Ureter (tissue), 1 donor: ENCODE measurements at regions not wholly inside any gene's neighbourhood (a gene's known extent, or its start where the extent isn't known, plus 50 kb on each side); places are given as distances from the start of the nearest gene placed in this dataset.
A peak's percentile ranks its signal among the peaks of the same experiment; 100 is the strongest.
"Not testable (repeated sequence)": the region's sequence is repeated elsewhere in the genome, so short reads cannot be mapped to it uniquely, and the experiment has no call there.

Experiments used
- DNase-seq: peaks from one replicate; pipeline ENCODE4 v3.0.0-alpha.2; 2020; ENCODE audit warnings: low spot score
- donor health status: DM: yes; HTN: yes; CAD: no.

DNA sequence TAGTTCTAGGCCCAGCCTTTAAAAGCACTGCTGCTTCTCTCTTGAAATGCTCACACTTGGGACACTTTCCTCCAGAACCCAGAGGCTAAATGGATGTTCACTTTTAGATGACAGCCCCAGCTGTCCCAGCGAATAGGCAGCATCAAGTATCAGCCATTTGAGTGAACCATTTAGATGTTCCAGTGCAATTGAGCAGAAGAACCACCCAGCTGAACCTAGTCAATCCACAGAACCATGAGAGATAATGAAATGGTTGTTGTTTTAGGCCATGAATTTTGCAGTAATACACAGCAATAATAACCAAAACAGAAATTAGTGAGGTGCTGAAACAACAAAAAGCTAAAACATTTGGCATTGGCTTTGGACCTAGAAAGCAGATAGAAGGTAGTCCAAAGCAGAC is 273.9 kb downstream of the ETV1 start:
- DNase-seq = no peak

DNA sequence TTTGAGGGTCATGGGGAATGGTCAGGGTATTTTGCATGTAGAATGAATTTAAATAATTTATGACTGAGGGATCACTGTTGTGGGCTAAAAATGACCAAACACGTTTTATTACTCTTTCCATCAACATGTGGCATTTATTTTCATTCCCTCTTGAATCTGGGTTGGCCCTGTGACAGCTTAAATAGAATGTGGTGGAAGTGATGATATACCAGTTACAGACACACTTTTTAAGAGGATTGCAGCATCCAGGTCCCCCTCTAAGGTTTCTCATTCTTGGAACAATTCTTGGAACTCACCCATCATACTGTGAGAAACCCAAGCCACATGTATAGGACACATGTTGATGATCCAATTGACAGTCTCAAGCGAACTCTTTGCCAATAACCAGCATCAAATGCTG is 272.4 kb downstream of the ETV1 start:
- DNase-seq = no peak

DNA sequence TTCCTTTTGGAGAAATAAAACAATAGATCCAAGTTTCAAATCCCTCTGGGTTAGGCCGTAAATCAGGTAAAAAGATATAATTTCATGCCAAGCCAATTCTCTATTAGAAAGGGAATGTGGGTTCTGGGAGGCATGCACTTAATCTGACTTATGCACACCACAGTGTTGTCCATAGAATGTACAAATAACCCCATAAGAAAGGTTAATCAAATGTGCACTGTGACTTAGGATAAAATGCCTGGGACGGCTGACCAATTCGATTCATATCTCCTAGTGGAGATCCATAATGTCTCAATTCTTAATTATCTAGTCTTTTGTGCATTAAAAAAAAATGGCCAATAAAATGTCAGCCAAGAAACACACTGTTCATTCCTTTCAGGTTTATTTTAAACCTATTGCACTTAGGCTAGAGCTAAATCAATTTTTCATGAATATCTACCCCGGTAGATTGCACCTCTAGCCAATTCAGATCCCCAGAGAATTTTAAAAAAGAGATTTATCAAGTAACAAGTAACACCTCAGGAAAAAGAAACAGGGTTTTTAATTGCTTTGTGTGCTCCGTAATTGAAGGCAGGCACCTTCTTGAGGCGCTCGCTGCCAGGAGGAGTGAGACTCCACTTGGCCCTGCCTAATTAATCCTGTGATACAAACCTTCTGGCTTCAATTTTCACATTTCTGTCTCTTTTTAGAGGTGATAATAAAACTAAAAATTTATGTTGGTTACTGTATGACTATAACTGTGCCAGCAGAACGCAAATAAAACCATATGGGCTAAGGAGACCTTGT is 265.1 kb downstream of the ETV1 start:
- DNase-seq = no peak

GRCh38 chr7:13724977-13725566 is 264.4 kb downstream of the ETV1 start:
- DNase-seq = no peak

- no peak for DNase-seq
Observed at GRCh38 chr7:13725591-13725990, 263.9 kb downstream of the ETV1 start.

DNA sequence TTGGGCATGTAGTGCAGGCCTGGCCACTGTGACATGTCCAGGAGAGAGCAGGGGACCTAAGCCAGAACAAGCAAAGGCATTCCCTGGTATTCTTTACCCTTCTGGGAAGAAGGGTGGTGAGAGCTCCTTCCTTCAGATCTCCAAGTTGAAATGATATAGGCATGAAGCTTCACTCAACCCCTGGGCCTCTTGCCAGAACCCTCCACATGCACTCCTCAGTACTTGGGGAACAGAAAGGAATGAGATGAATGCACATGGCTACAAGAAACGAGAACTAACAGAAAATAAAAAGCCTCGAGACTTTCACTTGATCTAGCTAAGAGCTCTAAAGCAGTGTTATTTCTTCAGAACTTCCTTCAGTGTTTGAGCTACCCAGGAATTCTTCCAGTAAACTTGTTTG is 262.2 kb downstream of the ETV1 start:
- no peak for DNase-seq

DNA sequence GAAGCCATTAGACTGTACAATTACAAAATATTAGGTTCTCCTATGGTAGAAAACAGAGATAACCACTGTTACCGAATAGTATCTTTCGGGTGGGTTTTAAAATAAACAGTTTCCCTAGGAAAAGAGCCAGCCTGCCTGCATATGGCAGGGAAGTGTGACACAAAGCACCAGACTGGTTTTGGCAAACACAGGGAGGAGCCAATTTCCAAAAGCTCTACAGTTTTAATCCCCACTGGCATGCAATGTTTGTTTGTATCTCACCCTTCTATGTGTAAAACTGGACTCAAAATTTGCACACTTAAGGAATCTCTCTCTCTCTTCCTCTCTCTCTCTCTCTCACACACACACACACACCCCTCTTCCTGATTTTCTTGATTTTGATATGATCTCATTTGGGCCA is 261.7 kb downstream of the ETV1 start:
- no peak for DNase-seq

- DNase-seq = not testable (repeated sequence)
Observed at GRCh38 chr7:13728430-13728829, 261.0 kb downstream of the ETV1 start.

DNA sequence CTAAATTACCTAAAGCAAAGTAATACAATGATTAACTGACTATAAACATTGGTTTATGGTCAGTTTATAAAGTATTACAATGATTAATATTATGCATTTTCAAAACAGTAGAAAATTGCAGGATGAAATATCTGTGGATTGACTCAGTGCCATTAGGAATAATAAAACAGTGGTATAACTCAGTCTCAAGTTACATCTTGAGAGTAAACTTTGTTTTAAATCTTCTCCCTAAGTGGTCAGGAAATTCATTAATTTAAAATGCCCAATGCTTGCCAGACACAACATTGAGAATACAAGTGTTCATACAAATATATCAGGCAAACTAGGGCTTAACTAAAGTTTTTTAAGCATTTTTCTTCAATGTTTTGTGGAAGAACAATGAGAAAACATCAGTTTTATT is 257.8 kb downstream of the ETV1 start:
- DNase-seq = no peak

DNA sequence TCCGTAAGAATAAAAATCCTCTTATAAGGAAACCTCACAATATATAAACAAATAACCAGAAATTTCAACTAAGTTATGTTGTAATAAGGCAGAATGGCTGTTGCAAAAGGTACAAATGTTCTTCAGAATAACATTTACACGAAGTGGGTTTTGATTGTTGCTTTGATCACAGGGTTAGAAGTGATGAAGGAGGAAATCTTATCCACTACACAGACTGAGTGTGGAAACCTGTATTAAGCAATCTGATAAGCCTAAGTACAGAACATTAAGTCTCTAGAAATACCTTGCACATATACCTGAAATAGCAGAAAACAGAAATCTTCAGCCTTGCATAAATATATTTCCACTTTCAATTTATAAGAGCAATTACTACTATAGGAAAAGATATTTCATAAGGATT is 251.9 kb downstream of the ETV1 start:
- DNase-seq = no peak

DNA sequence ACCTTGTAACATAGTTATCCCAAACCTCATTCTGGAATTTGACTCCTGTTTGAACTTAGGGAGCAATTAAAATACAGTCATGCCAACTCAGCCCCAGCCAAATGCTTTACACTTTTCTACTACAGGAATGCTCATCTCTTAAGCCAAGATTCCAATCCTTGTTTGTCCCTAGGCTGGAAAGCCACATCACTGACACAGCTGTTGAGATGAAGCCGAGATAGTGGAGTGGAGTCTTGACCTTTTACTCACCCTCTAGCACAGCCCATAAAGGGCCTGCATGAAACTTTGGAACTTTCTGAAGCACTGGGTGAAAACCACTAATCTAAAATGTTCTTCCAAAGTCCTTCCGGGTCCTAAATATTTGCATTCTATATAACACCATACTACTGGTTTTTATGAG is 247.3 kb downstream of the ETV1 start:
- peak; percentile 43 for DNase-seq

DNA sequence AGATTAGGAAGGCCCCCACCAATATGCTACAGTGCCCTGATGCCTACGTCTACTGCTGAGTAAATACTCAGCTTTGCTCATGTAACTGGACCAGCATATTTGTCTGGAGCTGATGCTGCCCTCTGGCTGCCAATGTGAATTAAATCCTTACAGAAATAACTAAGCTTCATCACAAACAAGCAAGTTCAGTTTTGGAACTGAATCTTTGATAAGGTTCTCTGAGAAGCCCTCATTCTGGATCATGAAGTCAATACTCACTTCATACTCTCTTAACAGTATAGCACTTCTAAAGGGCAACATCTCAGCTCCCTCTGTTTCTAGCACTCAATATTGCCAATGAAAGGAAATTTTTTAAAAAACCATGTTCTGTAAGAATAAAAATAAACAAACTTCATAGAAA is 246.7 kb downstream of the ETV1 start:
- peak; percentile 44 for DNase-seq

DNA sequence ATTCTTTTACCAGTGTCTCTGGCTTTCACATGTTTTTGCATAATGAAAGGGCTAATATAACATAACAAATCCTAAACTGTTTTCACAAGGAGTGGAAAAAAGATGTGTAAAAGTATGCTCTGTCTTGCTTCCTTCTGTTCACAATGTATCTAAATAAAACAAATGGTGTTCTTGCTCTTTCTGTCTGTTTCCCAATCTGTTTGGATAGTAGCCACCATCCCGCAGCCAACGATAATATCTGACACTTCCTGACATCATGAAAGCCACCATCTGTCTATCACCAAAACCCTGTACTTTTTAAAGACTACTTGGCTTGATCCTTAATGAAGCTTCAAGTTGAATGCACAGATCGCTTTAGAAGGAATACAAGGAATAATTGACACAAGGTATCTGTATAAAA is 246.2 kb downstream of the ETV1 start:
- no peak for DNase-seq

DNA sequence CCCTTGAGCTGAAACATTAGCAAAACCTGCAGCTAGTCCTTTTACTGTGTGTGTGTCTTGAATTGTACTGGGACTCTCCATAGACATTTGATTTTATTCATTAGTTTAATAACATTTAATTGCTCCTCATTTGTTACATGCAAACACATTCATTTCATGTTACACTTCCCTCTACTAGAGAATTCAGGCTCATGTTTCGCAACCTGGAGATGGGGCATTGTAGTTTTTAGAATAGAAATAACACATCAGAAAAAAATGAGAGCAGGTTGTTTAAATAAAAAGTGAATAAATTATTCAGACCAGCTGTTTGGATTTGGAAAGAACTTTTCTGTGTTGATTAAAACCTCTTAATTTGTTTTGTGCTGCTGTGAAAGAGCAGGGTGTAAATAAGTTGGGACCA is 243.9 kb downstream of the ETV1 start:
- DNase-seq = no peak

DNA sequence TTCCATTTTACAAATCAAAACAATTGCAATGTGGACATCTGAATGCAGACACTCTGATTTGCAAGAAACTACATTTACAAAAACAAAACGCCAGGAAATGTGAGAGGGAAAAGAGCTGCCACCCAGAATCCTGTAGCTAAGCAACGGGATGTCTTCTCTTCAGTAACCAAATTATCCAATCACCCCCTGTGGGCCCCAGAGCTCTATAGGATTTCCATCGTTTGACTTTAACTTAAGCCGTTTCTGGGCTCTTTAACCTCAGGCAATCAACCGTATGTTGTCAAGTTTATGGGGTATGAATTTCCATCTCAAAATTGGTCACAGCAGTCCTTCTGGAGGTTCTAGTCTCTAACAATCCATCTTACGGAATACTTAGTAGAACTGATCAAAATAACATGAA is 240.5 kb downstream of the ETV1 start:
- no peak for DNase-seq

DNA sequence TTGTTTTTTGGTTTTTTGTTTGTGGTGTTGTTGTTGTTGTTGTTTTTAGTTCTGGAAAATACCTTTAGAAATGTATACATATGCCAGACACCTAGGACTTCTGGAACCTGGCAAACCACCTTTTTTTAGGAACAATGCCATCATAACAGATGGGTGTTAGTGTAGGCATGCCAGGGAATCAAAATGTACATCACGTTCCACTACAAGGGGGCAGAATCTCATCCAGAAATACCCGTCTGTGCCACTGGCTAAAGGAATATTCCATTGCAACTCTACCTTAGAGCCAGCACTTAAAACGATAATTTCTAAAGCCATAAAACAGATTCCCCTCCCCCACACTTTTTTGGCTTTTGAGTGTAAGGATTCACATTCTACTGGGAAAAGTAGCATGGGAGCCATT is 239.8 kb downstream of the ETV1 start:
- DNase-seq = no peak

DNA sequence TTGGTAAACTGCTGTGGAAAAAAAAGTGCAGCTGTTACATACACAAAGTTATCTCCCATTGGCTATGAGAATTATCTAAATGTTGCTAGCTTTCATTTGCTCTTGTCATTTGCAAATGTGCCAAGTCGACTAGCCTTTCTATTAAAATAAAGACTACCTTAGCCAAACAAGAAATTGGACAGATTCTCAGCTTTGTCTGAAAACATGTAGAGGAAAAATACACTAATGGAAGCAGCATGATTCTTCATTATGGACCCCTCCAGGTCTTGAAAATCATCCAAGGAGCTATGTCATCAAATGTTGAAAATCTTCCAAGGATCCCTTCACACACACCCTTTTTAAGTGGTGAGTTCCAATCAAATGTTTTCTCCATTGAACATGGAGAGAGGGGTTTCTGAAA is 237.7 kb downstream of the ETV1 start:
- DNase-seq = no peak

DNA sequence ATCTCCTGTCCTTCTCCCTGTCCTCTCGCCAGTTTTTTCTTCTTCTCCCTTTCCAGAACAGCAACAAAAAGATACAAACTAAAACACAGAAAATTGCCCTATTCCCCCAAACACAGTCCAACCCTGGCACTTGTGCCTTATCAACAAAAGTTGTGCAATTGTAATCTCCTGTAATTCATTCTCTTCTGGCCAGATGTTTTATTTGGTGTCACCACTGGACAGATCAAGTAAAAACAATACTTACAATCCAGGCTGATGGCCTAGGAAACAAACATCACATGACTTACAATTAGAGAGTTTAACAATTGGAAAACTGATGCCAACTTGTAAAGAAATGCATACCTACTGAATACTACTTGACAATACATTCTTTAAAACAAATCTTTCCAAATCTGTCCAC is 231.6 kb downstream of the ETV1 start:
- no peak for DNase-seq

DNA sequence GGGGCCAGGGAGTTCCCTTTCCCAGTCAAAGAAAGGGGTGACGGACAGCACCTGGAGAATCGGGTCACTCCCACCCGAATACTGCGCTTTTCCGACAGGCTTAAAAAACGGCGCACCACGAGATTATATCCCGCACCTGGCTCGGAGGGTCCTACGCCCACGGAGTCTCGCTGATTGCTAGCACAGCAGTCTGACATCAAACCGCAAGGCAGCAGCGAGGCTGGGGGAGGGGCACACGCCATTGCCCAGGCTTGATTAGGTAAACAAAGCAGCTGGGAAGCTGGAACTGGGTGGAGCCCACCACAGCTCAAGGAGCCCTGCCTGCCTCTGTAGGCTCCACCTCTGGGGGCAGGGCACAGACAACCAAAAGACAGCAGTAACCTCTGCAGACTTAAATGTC is 223.6 kb downstream of the ETV1 start:
- not testable (repeated sequence) for DNase-seq

DNA sequence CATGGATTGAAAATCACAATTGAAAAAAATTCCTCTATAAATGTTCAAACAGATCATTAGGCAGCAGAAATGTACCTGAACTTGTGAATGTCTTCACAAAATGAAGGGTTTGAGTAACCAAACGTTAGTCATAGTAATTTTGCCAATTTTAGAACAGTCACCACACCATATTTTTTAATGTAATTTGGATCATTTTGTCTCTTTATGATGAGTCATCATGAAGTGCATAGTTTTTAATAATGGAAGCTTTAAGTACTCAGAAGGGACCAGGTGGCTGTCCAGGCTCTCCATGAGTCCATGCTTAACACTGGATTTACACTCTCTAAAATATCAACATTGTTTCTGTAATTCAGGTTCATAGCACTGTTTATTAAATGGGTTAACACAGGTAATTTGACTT is 219.2 kb downstream of the ETV1 start:
- DNase-seq = no peak

GRCh38 chr7:13774976-13775375 is 214.5 kb downstream of the ETV1 start:
- no peak for DNase-seq

- DNase-seq = no peak
Observed at GRCh38 chr7:13777242-13777641, 212.2 kb downstream of the ETV1 start.

DNA sequence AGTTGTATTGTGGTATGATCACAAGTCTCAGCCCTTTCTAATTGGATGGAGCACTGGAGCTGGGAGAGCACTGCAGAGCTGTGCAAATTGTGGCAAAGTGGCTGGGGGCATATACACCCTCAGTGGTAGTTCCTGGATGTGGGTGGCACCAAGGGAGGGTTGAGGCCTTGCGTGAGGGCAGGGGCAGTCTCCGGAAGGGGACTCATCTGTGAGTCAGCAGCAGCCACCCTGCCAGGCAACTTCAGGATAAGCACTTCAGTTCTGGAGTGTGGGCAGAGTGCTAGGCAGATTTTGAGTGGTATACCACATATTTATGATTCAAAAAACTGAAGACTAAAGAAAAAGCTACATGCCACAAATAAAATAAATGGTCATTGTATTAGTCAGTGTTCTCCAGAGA is 210.5 kb downstream of the ETV1 start:
- DNase-seq = no peak

DNA sequence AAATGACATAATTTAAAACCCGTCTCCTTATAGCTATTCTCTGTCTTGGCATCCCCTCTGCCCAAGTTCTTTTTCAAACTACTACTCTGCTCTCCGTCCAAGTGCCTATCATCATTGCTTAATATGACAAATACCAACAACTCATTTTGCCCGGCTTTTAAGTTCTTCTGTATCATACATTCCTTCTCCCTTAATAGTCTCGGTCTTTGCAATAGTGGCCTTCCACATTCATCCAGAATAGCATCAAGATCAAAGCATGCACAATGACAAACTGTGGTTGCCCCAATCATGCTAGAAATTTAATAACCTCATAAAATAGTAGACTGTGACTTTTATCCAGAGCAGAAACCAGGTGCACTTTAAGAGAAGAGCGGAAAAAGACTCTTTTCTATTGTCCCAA is 198.9 kb downstream of the ETV1 start:
- no peak for DNase-seq
